PFSK-1 (cell line): ENCODE measurements at regions not wholly inside any gene's neighbourhood (a gene's known extent, or its start where the extent isn't known, plus 50 kb on each side); places are given as distances from the start of the nearest gene placed in this dataset.

Source experiments
- SIN3A ChIP-seq: IDR thresholded peaks from 2 replicates; pipeline ENCODE4 v1.6.1; 2012; ENCODE audit warnings: mild to moderate bottlenecking, low read length, moderate library complexity, borderline replicate concordance; ENCODE audit not compliant: insufficient read depth
- TF ChIP-seq, protein P1 (sequence below), 2 experiments: IDR thresholded peaks; 2 replicates each; pipeline versions ENCODE4 v1.6.1 to v1.8.0; 2011 to 2012; ENCODE audit warnings: low read depth in 2 of 2, low read length in 2 of 2, control low read depth in 1 of 2, inconsistent platforms in 1 of 2, mild to moderate bottlenecking in 1 of 2, moderate library complexity in 1 of 2; ENCODE audit not compliant: insufficient read depth in 1 of 2

- no peak for TF ChIP-seq SIN3A
- TF ChIP-seq, protein P1, sequence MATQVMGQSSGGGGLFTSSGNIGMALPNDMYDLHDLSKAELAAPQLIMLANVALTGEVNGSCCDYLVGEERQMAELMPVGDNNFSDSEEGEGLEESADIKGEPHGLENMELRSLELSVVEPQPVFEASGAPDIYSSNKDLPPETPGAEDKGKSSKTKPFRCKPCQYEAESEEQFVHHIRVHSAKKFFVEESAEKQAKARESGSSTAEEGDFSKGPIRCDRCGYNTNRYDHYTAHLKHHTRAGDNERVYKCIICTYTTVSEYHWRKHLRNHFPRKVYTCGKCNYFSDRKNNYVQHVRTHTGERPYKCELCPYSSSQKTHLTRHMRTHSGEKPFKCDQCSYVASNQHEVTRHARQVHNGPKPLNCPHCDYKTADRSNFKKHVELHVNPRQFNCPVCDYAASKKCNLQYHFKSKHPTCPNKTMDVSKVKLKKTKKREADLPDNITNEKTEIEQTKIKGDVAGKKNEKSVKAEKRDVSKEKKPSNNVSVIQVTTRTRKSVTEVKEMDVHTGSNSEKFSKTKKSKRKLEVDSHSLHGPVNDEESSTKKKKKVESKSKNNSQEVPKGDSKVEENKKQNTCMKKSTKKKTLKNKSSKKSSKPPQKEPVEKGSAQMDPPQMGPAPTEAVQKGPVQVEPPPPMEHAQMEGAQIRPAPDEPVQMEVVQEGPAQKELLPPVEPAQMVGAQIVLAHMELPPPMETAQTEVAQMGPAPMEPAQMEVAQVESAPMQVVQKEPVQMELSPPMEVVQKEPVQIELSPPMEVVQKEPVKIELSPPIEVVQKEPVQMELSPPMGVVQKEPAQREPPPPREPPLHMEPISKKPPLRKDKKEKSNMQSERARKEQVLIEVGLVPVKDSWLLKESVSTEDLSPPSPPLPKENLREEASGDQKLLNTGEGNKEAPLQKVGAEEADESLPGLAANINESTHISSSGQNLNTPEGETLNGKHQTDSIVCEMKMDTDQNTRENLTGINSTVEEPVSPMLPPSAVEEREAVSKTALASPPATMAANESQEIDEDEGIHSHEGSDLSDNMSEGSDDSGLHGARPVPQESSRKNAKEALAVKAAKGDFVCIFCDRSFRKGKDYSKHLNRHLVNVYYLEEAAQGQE (IDR thresholded peaks at IDR 0.05; ENCODE audit: insufficient read depth in 1 of 2, low read depth in 2 of 2, low read length in 2 of 2) = no peak
These were observed 1144.0 kb downstream of the TAF11L14 start for GRCh38 chr5:18778225-18778624.
